ENCODE measurements at regions not wholly inside any gene's neighbourhood (a gene's known extent, or its start where the extent isn't known, plus 50 kb on each side); places are given as distances from the start of the nearest gene placed in this dataset.

DNA sequence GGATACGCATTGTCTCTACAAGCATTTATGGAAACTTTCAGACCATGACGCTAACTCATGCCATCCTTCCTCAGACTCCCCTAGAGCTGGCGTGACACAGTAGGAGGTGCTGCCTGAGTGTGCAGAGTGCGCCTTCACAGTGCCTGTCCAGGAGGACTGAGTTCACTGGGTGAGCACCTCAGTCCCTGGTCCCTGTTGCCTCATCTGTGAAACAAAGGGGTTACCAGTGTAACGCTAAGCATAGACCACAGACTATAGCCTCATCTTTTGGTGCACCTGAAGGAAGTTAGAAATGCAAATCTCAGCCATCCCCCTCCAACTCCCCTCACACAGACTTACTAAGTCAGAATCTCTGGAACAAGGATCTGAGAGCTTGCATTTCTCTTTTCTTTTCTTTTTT, 142.8 kb downstream of the TMEM17 start:
- TF ChIP-seq, protein P1, sequence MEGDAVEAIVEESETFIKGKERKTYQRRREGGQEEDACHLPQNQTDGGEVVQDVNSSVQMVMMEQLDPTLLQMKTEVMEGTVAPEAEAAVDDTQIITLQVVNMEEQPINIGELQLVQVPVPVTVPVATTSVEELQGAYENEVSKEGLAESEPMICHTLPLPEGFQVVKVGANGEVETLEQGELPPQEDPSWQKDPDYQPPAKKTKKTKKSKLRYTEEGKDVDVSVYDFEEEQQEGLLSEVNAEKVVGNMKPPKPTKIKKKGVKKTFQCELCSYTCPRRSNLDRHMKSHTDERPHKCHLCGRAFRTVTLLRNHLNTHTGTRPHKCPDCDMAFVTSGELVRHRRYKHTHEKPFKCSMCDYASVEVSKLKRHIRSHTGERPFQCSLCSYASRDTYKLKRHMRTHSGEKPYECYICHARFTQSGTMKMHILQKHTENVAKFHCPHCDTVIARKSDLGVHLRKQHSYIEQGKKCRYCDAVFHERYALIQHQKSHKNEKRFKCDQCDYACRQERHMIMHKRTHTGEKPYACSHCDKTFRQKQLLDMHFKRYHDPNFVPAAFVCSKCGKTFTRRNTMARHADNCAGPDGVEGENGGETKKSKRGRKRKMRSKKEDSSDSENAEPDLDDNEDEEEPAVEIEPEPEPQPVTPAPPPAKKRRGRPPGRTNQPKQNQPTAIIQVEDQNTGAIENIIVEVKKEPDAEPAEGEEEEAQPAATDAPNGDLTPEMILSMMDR (IDR thresholded peaks at IDR 0.05; ENCODE audit: extremely low read depth, low read depth, low read length): no peak
- Histone ChIP-seq H3K4me3 (ENCODE audit: insufficient read depth, low read length) (no peak overlapping the region), H3K27ac (ENCODE audit: low read depth, low read length) (no peak overlapping the region), H3K79me2 (ENCODE audit: insufficient read depth, low read length) (no peaks in the 10 kb centered on the region), H3K36me3 (ENCODE audit: insufficient read depth, low read length) (no peaks in the 10 kb centered on the region), H3K4me1 (ENCODE audit: insufficient read depth, low read length) (no peaks in the 10 kb centered on the region), H2AFZ (ENCODE audit: low read length) (no peak overlapping the region), H3K4me2 (ENCODE audit: insufficient read depth, low read length) (no peak overlapping the region), H3K9me3 (ENCODE audit: low read depth, low read length) (no peaks in the 10 kb centered on the region), H3K27me3 (ENCODE audit: insufficient read depth, low read length) (no peaks in the 10 kb centered on the region), H4K20me1 (ENCODE audit: insufficient read depth, low read length) (no peaks in the 10 kb centered on the region)
- DNase-seq (ENCODE audit: insufficient read length, low spot score, missing footprints): no peak

DNA sequence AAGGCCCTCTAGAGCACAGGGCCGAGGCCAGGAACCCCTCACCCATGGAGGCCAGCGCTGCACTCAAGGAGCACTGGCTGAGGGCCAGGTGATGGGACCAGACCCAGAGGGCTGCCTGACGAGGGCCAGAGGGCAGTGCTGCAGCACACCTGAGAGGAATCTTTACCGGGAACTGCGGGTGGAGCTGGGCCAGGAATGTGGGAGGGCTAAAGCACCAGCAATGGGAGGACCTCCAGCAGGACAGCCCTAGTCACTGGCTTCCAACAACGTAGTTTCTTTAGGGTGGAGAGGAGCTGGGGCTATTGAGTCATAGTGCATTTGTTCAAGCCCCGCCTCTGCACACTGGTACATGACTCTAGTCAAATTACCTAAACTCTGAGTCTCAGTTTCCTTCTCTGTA, 143.4 kb downstream of the TMEM17 start:
- no peaks in the 10 kb centered on the region for H3K36me3 ChIP-seq (ENCODE audit: insufficient read depth, low read length)
- H3K27me3 ChIP-seq (ENCODE audit: insufficient read depth, low read length): no peaks in the 10 kb centered on the region
- no peaks in the 10 kb centered on the region for H4K20me1 ChIP-seq (ENCODE audit: insufficient read depth, low read length)
- no peaks in the 10 kb centered on the region for H3K79me2 ChIP-seq (ENCODE audit: insufficient read depth, low read length)
- H3K27ac ChIP-seq (ENCODE audit: low read depth, low read length): no peak overlapping the region
- H2AFZ ChIP-seq (ENCODE audit: low read length): no peak overlapping the region
- H3K4me3 ChIP-seq (ENCODE audit: insufficient read depth, low read length): no peak overlapping the region
- no peak for DNase-seq (ENCODE audit: insufficient read length, low spot score, missing footprints)
- TF ChIP-seq, protein P1 (IDR thresholded peaks at IDR 0.05; ENCODE audit: extremely low read depth, low read depth, low read length): no peak
- no peaks in the 10 kb centered on the region for H3K4me1 ChIP-seq (ENCODE audit: insufficient read depth, low read length)
- no peak overlapping the region for H3K4me2 ChIP-seq (ENCODE audit: insufficient read depth, low read length)
- H3K9me3 ChIP-seq (ENCODE audit: low read depth, low read length): no peaks in the 10 kb centered on the region

DNA sequence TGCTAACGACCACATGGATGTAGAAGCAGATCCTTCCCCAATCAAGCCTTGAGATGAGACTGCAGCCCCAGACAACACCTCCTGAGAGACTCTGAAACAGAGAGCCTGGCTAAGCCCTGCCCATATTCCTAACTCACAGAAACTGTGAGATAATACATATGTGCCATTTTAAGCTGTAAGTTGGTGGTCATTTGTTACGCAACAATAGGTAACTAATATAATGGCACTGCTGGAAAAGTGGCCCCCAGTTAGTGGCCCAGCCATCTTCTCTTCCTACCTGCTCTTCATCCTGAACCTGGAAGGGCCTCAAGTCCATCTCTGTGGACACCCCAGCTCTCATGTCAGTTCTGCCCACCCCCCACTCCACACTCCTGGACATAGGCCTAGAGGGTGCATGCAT, 144.0 kb downstream of the TMEM17 start:
- Histone ChIP-seq H4K20me1 (ENCODE audit: insufficient read depth, low read length) (no peaks in the 10 kb centered on the region), H3K4me2 (ENCODE audit: insufficient read depth, low read length) (no peak overlapping the region), H3K36me3 (ENCODE audit: insufficient read depth, low read length) (no peaks in the 10 kb centered on the region), H3K27me3 (ENCODE audit: insufficient read depth, low read length) (no peaks in the 10 kb centered on the region), H3K79me2 (ENCODE audit: insufficient read depth, low read length) (no peaks in the 10 kb centered on the region), H3K4me3 (ENCODE audit: insufficient read depth, low read length) (no peak overlapping the region), H3K27ac (ENCODE audit: low read depth, low read length) (no peak overlapping the region), H3K4me1 (ENCODE audit: insufficient read depth, low read length) (no peaks in the 10 kb centered on the region), H2AFZ (ENCODE audit: low read length) (no peak overlapping the region), H3K9me3 (ENCODE audit: low read depth, low read length) (no peaks in the 10 kb centered on the region)
- no peak for DNase-seq (ENCODE audit: insufficient read length, low spot score, missing footprints)
- TF ChIP-seq, protein P1 (IDR thresholded peaks at IDR 0.05; ENCODE audit: extremely low read depth, low read depth, low read length): no peak

DNA sequence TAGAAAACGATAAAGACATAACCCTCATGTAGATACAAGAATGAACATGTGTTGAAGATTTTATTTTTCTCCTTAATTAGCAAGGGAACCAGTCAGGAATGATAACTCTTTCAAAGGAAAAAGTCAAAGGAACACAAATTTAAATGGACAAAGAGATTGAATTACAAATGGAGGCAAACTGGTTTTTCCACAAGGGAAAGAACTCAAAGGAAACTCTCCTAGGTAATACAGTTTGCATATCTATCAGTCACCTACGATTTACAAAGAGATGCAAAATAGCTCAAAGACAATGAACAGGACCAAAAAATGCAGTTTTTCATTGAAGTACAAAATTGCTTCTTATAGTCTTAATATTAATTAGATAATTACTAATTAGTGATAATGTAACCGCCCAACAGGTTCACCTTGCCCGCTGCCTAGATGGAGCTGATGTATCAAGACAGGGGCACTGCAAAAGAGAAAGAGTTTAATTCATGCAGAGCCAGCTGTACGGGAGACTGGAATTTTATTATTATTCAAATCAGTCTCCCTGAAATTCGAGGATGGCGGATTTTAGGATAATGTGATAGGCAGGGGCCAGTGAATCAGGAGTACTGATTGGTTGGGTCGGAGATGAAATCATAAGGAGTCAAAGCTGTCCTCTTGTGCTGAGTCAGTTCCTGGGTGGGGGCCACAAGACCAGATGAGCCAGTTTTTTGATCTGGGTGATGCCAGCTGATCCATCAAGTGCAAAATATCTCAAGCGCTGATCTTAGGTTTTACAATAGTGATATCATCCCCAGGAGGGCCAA, 151.0 kb downstream of the TMEM17 start:
- no peaks in the 10 kb centered on the region for H3K27me3 ChIP-seq (ENCODE audit: insufficient read depth, low read length)
- H3K9me3 ChIP-seq (ENCODE audit: low read depth, low read length): no peaks in the 10 kb centered on the region
- H3K4me1 ChIP-seq (ENCODE audit: insufficient read depth, low read length): no peaks in the 10 kb centered on the region
- no peaks in the 10 kb centered on the region for H4K20me1 ChIP-seq (ENCODE audit: insufficient read depth, low read length)
- H3K4me2 ChIP-seq (ENCODE audit: insufficient read depth, low read length): no peak overlapping the region
- H3K4me3 ChIP-seq (ENCODE audit: insufficient read depth, low read length): no peak overlapping the region
- no peaks in the 10 kb centered on the region for H3K36me3 ChIP-seq (ENCODE audit: insufficient read depth, low read length)
- no peak overlapping the region for H2AFZ ChIP-seq (ENCODE audit: low read length)
- H3K79me2 ChIP-seq (ENCODE audit: insufficient read depth, low read length): no peaks in the 10 kb centered on the region
- TF ChIP-seq, protein P1 (IDR thresholded peaks at IDR 0.05; ENCODE audit: extremely low read depth, low read depth, low read length): no peak
- DNase-seq (ENCODE audit: insufficient read length, low spot score, missing footprints): no peak
- no peak overlapping the region for H3K27ac ChIP-seq (ENCODE audit: low read depth, low read length)

Measured in osteoblast (primary cell).